DOHH2 (cell line): ENCODE measurements at regions not wholly inside any gene's neighbourhood (a gene's known extent, or its start where the extent isn't known, plus 50 kb on each side); places are given as distances from the start of the nearest gene placed in this dataset.

Experiments used
- H3F3A ChIP-seq: fragments of 200-600 bp; sonication (generic), shearing (Covaris generic); 2 replicates; pipeline ENCODE4 v1.6.0; 2016; ENCODE audit warnings: antibody characterized with exemption, mild to moderate bottlenecking; ENCODE audit not compliant: control insufficient read depth, insufficient read depth
- H3K27ac ChIP-seq: fragments of 200-600 bp; sonication (generic); 2 replicates; pipeline ENCODE4 v1.5.1; 2014; ENCODE audit warnings: low read depth, mild to moderate bottlenecking, low read length, moderate library complexity
- H3K27me3 ChIP-seq: fragments of 200-600 bp; sonication (generic); 2 replicates; pipeline ENCODE4 v1.6.1; 2014; ENCODE audit warnings: mild to moderate bottlenecking, low read length, mixed read lengths; ENCODE audit not compliant: control insufficient read depth
- H3K36me3 ChIP-seq: fragments of 200-600 bp; sonication (generic); 2 replicates; pipeline ENCODE4 v1.6.1; 2014; ENCODE audit warnings: mild to moderate bottlenecking, low read length, moderate library complexity, mixed read lengths; ENCODE audit not compliant: control insufficient read depth
- H3K4me1 ChIP-seq: fragments of 200-600 bp; sonication (generic); 2 replicates; pipeline ENCODE4 v1.6.1; 2014; ENCODE audit warnings: mild to moderate bottlenecking, low read length, mixed read lengths; ENCODE audit not compliant: control insufficient read depth
- H3K4me2 ChIP-seq: fragments of 200-600 bp; sonication (generic); 2 replicates; pipeline ENCODE4 v1.6.0; 2014; ENCODE audit warnings: mild to moderate bottlenecking, low read length, moderate library complexity
- H3K4me3 ChIP-seq: fragments of 200-600 bp; sonication (generic); 2 replicates; pipeline ENCODE4 v1.5.1; 2014; ENCODE audit warnings: mild to moderate bottlenecking, low read length, mixed read lengths
- H3K79me2 ChIP-seq: fragments of 200-600 bp; sonication (generic); 2 replicates; pipeline ENCODE4 v1.6.1; 2014; ENCODE audit warnings: mild to moderate bottlenecking, low read length, mixed read lengths; ENCODE audit not compliant: control insufficient read depth
- H3K9me2 ChIP-seq: fragments of 200-600 bp; sonication (generic); replicated peaks from 2 replicates; pipeline ENCODE4 v1.6.1; 2014; ENCODE audit warnings: mild to moderate bottlenecking, low read length, mixed read lengths; ENCODE audit not compliant: control insufficient read depth
- H3K9me3 ChIP-seq: fragments of 200-600 bp; sonication (generic); 2 replicates; pipeline ENCODE4 v1.6.1; 2014; ENCODE audit warnings: antibody characterized with exemption, low read length, mixed read lengths; ENCODE audit not compliant: control insufficient read depth, insufficient read depth
- H4K20me1 ChIP-seq: fragments of 200-600 bp; sonication (generic); 2 replicates; pipeline ENCODE4 v1.6.0; 2014; ENCODE audit warnings: low read depth, mild to moderate bottlenecking, antibody characterized with exemption, low read length, moderate library complexity; ENCODE audit not compliant: control insufficient read depth, insufficient read depth
- EZH2phosphoT487 ChIP-seq: fragments of 200-600 bp; sonication (generic); IDR thresholded peaks from 2 replicates; pipeline ENCODE4 v1.6.1; 2017; ENCODE audit warnings: borderline replicate concordance, mild to moderate bottlenecking, antibody characterized with exemption, low read length, moderate library complexity, mixed read lengths
- TF ChIP-seq, protein P1 (sequence below): fragments of 200-600 bp; sonication (generic); IDR thresholded peaks from one replicate; pipeline ENCODE4 v1.5.1; 2014; ENCODE audit warnings: antibody characterized with exemption, mild to moderate bottlenecking, low read depth, low read length; ENCODE audit not compliant: poor library complexity, severe bottlenecking

DNA sequence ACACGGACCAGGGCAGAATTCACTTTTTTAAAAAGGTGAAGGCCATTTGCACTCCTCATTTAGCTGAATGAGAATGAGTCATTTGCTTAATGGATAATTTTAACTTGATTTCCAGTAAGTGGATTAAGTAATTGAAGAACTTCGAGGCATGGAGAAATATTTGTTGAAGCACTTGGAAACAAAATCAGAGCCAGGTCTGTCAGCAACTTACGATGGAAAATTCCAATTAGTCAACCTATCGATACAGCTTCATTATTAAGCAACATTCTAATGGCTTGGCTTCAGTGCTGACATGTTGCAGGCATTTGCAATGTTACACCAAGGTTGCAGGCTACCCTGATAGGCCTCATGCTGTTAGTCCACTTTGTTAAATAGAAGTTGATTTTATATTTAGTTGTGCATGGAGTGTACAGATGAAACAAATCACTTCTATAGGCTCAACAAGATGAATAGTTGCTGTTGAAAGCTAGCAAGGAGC is 423.5 kb upstream of the SLC35B3 start:
- H3K27ac ChIP-seq: no peak overlapping the region
- no peaks in the 10 kb centered on the region for H3K9me2 ChIP-seq
- H3K4me1 ChIP-seq: no peaks in the 10 kb centered on the region
- no peak overlapping the region for H3K4me3 ChIP-seq
- no peak overlapping the region for H3K4me2 ChIP-seq
- no peaks in the 10 kb centered on the region for H3K36me3 ChIP-seq
- no peaks in the 10 kb centered on the region for H3K27me3 ChIP-seq
- no peak for TF ChIP-seq EZH2phosphoT487
- TF ChIP-seq, protein P1, sequence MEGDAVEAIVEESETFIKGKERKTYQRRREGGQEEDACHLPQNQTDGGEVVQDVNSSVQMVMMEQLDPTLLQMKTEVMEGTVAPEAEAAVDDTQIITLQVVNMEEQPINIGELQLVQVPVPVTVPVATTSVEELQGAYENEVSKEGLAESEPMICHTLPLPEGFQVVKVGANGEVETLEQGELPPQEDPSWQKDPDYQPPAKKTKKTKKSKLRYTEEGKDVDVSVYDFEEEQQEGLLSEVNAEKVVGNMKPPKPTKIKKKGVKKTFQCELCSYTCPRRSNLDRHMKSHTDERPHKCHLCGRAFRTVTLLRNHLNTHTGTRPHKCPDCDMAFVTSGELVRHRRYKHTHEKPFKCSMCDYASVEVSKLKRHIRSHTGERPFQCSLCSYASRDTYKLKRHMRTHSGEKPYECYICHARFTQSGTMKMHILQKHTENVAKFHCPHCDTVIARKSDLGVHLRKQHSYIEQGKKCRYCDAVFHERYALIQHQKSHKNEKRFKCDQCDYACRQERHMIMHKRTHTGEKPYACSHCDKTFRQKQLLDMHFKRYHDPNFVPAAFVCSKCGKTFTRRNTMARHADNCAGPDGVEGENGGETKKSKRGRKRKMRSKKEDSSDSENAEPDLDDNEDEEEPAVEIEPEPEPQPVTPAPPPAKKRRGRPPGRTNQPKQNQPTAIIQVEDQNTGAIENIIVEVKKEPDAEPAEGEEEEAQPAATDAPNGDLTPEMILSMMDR: no peak
- H3K79me2 ChIP-seq: no peaks in the 10 kb centered on the region
- no peaks in the 10 kb centered on the region for H3K9me3 ChIP-seq
- no peaks in the 10 kb centered on the region for H3F3A ChIP-seq
- H4K20me1 ChIP-seq: no peaks in the 10 kb centered on the region

DNA sequence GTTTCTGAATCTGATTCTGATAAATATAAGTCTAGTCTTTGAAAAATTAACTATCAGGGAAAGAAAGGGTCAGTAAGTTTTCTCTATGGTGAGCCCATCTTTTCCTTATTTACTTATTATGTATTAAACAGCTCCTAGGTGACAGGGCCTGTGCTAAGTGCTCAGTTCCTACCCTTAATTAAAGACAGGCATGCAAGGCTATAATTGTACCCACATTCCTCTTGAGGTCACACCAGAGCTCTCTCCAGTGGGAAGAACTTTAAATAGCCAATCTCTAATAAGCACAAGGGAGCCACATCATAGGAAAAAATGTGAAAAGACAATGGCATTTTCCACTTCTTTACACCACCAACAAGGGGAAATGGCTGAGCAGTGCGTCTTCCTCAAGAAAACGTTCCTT is 421.8 kb upstream of the SLC35B3 start:
- Histone ChIP-seq H3K27me3 (no peaks in the 10 kb centered on the region), H3K9me3 (no peaks in the 10 kb centered on the region), H3F3A (no peaks in the 10 kb centered on the region), H3K4me2 (no peak overlapping the region), H3K27ac (no peak overlapping the region), H3K79me2 (no peaks in the 10 kb centered on the region), H3K4me3 (no peak overlapping the region), H4K20me1 (no peaks in the 10 kb centered on the region), H3K9me2 (no peaks in the 10 kb centered on the region), H3K36me3 (no peaks in the 10 kb centered on the region), H3K4me1 (no peaks in the 10 kb centered on the region)
- no peak for TF ChIP-seq EZH2phosphoT487
- TF ChIP-seq, protein P1: no peak

DNA sequence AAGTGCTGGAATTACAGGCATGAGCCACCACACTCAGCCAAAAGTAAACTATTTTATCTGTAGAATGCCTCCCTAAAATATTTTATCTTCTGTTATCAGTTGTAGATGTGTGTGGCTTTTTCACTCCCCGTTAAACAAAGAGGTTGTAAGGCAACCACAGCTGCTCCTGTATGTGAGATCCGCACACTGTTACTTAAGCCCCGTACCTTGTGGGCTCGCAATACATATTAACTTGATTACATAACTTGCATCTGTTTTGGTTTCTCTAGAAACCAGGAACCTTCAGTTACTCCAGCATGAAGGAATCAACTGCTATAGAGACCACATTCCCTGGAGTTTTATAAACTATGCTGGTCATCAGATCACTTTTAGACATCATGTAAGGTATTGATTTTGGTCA is 420.1 kb upstream of the SLC35B3 start:
- H3K79me2 ChIP-seq: no peaks in the 10 kb centered on the region

More for the DNA sequence above, 420.1 kb upstream of the SLC35B3 start:
- H3K27ac ChIP-seq: no peak overlapping the region
- no peaks in the 10 kb centered on the region for H3K4me1 ChIP-seq
- no peak overlapping the region for H3K4me3 ChIP-seq
- H3F3A ChIP-seq: no peaks in the 10 kb centered on the region
- no peaks in the 10 kb centered on the region for H3K27me3 ChIP-seq
- H4K20me1 ChIP-seq: no peaks in the 10 kb centered on the region
- H3K4me2 ChIP-seq: no peak overlapping the region
- no peaks in the 10 kb centered on the region for H3K9me2 ChIP-seq
- no peaks in the 10 kb centered on the region for H3K36me3 ChIP-seq
- TF ChIP-seq, protein P1: no peak
- TF ChIP-seq EZH2phosphoT487: no peak
- H3K9me3 ChIP-seq: no peaks in the 10 kb centered on the region
